Colonic mucosa (tissue), 4 donors: ENCODE measurements at regions not wholly inside any gene's neighbourhood (a gene's known extent, or its start where the extent isn't known, plus 50 kb on each side); places are given as distances from the start of the nearest gene placed in this dataset.

Source experiments
- DNase-seq: peaks from one replicate; pipeline ENCODE4 v3.0.0-alpha.2; 2020
- H3K27ac ChIP-seq: fragments of 200-600 bp; one replicate; pipeline ENCODE4 v1.8.0; 2021
- H3K27me3 ChIP-seq: fragments of 200-600 bp; one replicate; pipeline ENCODE4 v1.8.0; 2021
- H3K36me3 ChIP-seq: fragments of 200-600 bp; one replicate; pipeline ENCODE4 v1.8.0; 2021
- H3K4me1 ChIP-seq: fragments of 200-600 bp; one replicate; pipeline ENCODE4 v1.8.0; 2021; ENCODE audit warnings: mild to moderate bottlenecking
- H3K4me3 ChIP-seq: fragments of 200-600 bp; one replicate; pipeline ENCODE4 v1.8.0; 2021
- H3K9ac ChIP-seq, 2 donors: one replicate each; pipeline ENCODE4 v1.7.0; 2013; ENCODE audit warnings: control low read depth in 2 of 2, low read depth in 2 of 2, low read length in 2 of 2
- H3K9me3 ChIP-seq: fragments of 200-600 bp; one replicate; pipeline ENCODE4 v1.8.0; 2021
- intact Hi-C: fragments of 100-400 bp; cut with DNase I; formaldehyde crosslinking; loops from one replicate; pipeline ENCODE4 v1.14.1; 2022
- TF ChIP-seq, protein P1 (sequence below): fragments of 200-600 bp; IDR thresholded peaks from one replicate; pipeline ENCODE4 v1.8.0; 2022; ENCODE audit warnings: antibody characterized with exemption, mild to moderate bottlenecking
- donor health status: healthy.
- donor health status: DM: no; HTN: no; CAD: no.
- donor health status: DM: no; HTN: no; CAD: no.

DNA sequence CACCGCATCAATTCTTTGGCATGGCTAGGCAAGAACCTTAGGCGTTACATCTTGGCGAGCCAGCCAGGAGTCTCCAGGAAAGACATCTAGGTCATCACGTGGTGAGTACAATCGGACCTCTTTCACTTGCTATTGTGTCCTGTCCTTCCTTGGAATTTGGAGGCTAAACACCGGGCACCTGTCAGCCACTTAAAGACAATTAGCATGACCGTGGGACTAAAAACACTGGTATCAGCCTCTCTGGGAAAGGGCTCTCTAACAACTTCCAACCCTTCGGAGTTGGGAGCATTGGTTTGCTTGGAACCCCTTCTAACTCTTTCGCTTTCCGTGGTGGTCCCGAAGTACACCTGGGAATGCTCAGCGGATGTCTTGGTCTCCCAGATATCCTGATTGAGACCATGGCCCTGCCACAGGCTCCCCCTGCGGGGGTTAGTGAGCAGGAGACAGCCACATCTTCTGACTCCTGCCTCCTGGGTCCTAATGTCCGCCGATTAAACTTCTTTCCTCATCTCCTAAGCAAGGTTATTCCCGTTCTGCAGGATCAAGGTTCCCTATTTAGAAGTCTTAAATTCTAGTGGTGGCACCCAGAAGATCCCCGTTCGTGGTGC is 971.7 kb downstream of the FSCB start:
- no peak for DNase-seq
- Histone ChIP-seq H3K9me3 (no peaks in the 10 kb centered on the region), H3K27ac (no peak overlapping the region), H3K9ac (no peak overlapping the region), H3K27me3 (no peaks in the 10 kb centered on the region), H3K36me3 (no peaks in the 10 kb centered on the region), H3K4me1 (no peaks in the 10 kb centered on the region), H3K4me3 (no peak overlapping the region)
- TF ChIP-seq, protein P1, sequence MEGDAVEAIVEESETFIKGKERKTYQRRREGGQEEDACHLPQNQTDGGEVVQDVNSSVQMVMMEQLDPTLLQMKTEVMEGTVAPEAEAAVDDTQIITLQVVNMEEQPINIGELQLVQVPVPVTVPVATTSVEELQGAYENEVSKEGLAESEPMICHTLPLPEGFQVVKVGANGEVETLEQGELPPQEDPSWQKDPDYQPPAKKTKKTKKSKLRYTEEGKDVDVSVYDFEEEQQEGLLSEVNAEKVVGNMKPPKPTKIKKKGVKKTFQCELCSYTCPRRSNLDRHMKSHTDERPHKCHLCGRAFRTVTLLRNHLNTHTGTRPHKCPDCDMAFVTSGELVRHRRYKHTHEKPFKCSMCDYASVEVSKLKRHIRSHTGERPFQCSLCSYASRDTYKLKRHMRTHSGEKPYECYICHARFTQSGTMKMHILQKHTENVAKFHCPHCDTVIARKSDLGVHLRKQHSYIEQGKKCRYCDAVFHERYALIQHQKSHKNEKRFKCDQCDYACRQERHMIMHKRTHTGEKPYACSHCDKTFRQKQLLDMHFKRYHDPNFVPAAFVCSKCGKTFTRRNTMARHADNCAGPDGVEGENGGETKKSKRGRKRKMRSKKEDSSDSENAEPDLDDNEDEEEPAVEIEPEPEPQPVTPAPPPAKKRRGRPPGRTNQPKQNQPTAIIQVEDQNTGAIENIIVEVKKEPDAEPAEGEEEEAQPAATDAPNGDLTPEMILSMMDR: no peak
- intact Hi-C loops: no loop called here

DNA sequence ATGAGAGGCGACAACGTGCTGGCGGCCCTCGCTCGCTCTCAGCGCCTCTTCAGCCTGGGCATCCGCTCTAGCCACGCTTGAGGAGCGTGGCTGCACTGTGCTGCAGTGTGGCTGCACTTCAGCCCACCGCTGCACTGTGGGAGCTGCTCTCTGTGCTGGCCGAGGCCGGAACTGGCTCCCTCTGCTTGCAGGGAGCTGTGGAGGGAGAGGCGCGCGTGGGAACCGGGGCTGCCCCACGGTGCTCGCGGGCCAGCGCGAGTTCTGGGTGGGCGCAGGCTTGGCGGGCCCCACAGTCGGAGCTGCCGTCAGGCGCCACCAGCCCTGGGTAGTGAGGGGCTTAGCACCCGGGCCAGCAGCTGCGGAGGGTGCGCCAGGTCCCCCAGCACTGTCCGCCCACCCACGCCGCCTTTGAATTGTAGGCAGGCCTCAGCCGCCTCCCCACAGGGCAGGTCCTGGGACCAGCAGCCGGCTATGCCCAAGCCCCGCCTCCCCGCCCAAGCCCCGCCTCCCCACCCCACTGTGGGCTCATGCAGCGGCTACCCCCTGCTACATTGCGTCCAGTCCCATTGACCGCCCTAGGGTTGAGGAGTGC is 974.2 kb downstream of the FSCB start:
- Histone ChIP-seq H3K4me3 (no peak overlapping the region), H3K9ac (no peak overlapping the region), H3K36me3 (no peaks in the 10 kb centered on the region), H3K27me3 (no peaks in the 10 kb centered on the region), H3K4me1 (no peaks in the 10 kb centered on the region), H3K9me3 (no peaks in the 10 kb centered on the region), H3K27ac (no peak overlapping the region)
- TF ChIP-seq, protein P1: no peak
- DNase-seq: no peak
- intact Hi-C loops: no loop called here

DNA sequence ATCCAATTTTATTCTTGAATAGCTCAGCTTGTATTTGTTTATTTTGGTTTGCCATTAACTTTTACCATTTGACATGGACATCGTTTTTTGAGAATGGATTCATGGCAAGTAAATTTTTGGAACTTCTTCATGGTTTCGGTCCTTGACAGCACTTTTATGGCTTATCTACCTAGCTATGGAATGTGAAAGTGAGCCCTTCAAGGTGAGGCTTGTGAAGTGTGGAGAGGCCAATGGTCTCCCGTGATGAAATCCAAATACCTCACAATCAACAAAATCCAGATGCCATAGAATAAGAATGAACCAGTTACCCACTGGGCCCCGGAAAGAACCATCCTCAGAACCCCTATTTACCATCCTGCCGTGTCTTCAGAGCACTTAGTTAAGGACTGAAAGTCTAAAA is 978.8 kb downstream of the FSCB start:
- no peaks in the 10 kb centered on the region for H3K36me3 ChIP-seq
- no peaks in the 10 kb centered on the region for H3K27me3 ChIP-seq
- DNase-seq: no peak
- H3K9ac ChIP-seq: no peak overlapping the region
- no peaks in the 10 kb centered on the region for H3K9me3 ChIP-seq
- no peak overlapping the region for H3K4me3 ChIP-seq
- TF ChIP-seq, protein P1: no peak
- no peaks in the 10 kb centered on the region for H3K4me1 ChIP-seq
- no peak overlapping the region for H3K27ac ChIP-seq
- intact Hi-C loops: no loop called here

DNA sequence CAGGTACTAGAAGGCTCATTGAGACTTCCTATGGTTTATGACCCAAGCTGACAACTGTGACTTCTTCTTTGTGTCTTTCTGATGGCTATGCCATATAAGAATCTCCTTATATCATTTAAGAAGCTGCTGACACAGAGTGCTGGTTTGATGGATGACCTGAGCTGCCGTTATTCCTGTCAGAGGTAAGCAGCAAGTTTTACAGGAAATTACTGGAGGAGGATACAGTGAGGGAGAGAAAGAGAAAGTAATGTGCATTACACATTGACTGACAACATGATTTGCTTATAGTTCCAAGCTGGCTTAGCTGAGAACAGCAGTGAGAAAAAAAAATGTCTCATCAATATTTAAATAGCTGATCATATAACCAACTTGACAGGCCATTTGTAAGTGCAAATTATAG is 981.4 kb downstream of the FSCB start:
- intact Hi-C loops: no loop called here

DNA sequence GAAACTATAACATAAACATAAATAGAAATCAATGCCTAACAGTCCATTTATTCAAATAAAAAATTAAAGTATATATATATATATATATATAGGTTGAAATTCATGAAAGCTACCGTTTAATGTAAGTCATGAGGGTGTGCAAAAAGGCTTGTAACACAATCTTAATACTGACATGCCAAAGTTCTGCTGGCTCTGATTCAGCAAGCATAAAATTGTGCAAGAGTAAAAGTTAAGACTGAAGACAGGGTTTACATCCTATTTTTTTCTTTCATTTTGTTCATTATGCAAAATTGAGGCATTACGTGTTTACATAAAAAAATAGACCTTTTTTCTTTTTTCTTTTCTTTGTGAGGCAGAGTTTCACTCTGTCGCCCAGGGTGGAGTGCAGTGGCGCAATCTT is 984.2 kb downstream of the FSCB start:
- TF ChIP-seq, protein P1: no peak
- H3K4me3 ChIP-seq: no peak overlapping the region
- intact Hi-C loops: no loop called here

More for the DNA sequence above, 981.4 kb downstream of the FSCB start:
- H3K4me1 ChIP-seq: no peaks in the 10 kb centered on the region
- no peak for DNase-seq
- no peak overlapping the region for H3K27ac ChIP-seq
- H3K9ac ChIP-seq: no peak overlapping the region
- H3K9me3 ChIP-seq: no peaks in the 10 kb centered on the region
- no peaks in the 10 kb centered on the region for H3K36me3 ChIP-seq
- TF ChIP-seq, protein P1: no peak
- H3K27me3 ChIP-seq: no peaks in the 10 kb centered on the region
- no peak overlapping the region for H3K4me3 ChIP-seq

More for the DNA sequence above, 984.2 kb downstream of the FSCB start:
- Histone ChIP-seq H3K9ac (no peak overlapping the region), H3K36me3 (no peaks in the 10 kb centered on the region), H3K27ac (no peak overlapping the region), H3K27me3 (no peaks in the 10 kb centered on the region), H3K9me3 (no peaks in the 10 kb centered on the region), H3K4me1 (no peaks in the 10 kb centered on the region)
- DNase-seq: no peak
